ENCODE measurements at regions not wholly inside any gene's neighbourhood (a gene's known extent, or its start where the extent isn't known, plus 50 kb on each side); places are given as distances from the start of the nearest gene placed in this dataset.

DNA sequence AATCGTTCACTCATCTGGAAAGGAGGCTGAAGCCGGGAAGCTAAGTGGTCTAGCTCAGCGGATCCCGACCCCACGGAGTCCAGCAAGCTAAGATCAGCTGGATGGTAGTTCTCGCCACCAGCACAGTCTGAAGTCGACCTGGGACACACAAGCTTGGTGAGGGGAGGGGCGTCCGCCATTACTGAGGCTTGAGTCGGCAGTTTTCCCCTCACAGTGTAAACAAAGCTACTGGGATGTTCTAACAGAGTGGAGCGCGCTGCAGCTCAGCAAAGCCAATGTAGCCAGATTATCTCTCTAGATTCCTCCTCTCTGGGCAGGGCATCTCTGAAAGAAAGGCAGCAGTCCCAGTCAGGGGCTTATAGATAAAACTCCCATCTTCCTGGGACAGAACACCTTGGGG, 555.4 kb downstream of the BCOR start (continued):
- TF ChIP-seq, protein P1, sequence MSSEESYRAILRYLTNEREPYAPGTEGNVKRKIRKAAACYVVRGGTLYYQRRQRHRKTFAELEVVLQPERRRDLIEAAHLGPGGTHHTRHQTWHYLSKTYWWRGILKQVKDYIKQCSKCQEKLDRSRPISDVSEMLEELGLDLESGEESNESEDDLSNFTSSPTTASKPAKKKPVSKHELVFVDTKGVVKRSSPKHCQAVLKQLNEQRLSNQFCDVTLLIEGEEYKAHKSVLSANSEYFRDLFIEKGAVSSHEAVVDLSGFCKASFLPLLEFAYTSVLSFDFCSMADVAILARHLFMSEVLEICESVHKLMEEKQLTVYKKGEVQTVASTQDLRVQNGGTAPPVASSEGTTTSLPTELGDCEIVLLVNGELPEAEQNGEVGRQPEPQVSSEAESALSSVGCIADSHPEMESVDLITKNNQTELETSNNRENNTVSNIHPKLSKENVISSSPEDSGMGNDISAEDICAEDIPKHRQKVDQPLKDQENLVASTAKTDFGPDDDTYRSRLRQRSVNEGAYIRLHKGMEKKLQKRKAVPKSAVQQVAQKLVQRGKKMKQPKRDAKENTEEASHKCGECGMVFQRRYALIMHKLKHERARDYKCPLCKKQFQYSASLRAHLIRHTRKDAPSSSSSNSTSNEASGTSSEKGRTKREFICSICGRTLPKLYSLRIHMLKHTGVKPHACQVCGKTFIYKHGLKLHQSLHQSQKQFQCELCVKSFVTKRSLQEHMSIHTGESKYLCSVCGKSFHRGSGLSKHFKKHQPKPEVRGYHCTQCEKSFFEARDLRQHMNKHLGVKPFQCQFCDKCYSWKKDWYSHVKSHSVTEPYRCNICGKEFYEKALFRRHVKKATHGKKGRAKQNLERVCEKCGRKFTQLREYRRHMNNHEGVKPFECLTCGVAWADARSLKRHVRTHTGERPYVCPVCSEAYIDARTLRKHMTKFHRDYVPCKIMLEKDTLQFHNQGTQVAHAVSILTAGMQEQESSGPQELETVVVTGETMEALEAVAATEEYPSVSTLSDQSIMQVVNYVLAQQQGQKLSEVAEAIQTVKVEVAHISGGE (CRISPR knock-in tag; IDR thresholded peaks at IDR 0.05): no peak
- TF ChIP-seq MBD2 (IDR thresholded peaks at IDR 0.05; ENCODE audit: borderline replicate concordance, low read depth): no peak
- TF ChIP-seq, protein P2, sequence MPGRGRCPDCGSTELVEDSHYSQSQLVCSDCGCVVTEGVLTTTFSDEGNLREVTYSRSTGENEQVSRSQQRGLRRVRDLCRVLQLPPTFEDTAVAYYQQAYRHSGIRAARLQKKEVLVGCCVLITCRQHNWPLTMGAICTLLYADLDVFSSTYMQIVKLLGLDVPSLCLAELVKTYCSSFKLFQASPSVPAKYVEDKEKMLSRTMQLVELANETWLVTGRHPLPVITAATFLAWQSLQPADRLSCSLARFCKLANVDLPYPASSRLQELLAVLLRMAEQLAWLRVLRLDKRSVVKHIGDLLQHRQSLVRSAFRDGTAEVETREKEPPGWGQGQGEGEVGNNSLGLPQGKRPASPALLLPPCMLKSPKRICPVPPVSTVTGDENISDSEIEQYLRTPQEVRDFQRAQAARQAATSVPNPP (IDR thresholded peaks at IDR 0.05; ENCODE audit: borderline replicate concordance, insufficient read depth, insufficient read length): no peak
- TF ChIP-seq, protein P3, sequence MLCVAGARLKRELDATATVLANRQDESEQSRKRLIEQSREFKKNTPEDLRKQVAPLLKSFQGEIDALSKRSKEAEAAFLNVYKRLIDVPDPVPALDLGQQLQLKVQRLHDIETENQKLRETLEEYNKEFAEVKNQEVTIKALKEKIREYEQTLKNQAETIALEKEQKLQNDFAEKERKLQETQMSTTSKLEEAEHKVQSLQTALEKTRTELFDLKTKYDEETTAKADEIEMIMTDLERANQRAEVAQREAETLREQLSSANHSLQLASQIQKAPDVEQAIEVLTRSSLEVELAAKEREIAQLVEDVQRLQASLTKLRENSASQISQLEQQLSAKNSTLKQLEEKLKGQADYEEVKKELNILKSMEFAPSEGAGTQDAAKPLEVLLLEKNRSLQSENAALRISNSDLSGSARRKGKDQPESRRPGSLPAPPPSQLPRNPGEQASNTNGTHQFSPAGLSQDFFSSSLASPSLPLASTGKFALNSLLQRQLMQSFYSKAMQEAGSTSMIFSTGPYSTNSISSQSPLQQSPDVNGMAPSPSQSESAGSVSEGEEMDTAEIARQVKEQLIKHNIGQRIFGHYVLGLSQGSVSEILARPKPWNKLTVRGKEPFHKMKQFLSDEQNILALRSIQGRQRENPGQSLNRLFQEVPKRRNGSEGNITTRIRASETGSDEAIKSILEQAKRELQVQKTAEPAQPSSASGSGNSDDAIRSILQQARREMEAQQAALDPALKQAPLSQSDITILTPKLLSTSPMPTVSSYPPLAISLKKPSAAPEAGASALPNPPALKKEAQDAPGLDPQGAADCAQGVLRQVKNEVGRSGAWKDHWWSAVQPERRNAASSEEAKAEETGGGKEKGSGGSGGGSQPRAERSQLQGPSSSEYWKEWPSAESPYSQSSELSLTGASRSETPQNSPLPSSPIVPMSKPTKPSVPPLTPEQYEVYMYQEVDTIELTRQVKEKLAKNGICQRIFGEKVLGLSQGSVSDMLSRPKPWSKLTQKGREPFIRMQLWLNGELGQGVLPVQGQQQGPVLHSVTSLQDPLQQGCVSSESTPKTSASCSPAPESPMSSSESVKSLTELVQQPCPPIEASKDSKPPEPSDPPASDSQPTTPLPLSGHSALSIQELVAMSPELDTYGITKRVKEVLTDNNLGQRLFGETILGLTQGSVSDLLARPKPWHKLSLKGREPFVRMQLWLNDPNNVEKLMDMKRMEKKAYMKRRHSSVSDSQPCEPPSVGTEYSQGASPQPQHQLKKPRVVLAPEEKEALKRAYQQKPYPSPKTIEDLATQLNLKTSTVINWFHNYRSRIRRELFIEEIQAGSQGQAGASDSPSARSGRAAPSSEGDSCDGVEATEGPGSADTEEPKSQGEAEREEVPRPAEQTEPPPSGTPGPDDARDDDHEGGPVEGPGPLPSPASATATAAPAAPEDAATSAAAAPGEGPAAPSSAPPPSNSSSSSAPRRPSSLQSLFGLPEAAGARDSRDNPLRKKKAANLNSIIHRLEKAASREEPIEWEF (CRISPR knock-in tag; IDR thresholded peaks at IDR 0.05): no peak
- TF ChIP-seq, protein P4, sequence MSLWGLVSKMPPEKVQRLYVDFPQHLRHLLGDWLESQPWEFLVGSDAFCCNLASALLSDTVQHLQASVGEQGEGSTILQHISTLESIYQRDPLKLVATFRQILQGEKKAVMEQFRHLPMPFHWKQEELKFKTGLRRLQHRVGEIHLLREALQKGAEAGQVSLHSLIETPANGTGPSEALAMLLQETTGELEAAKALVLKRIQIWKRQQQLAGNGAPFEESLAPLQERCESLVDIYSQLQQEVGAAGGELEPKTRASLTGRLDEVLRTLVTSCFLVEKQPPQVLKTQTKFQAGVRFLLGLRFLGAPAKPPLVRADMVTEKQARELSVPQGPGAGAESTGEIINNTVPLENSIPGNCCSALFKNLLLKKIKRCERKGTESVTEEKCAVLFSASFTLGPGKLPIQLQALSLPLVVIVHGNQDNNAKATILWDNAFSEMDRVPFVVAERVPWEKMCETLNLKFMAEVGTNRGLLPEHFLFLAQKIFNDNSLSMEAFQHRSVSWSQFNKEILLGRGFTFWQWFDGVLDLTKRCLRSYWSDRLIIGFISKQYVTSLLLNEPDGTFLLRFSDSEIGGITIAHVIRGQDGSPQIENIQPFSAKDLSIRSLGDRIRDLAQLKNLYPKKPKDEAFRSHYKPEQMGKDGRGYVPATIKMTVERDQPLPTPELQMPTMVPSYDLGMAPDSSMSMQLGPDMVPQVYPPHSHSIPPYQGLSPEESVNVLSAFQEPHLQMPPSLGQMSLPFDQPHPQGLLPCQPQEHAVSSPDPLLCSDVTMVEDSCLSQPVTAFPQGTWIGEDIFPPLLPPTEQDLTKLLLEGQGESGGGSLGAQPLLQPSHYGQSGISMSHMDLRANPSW (CRISPR knock-in tag; IDR thresholded peaks at IDR 0.05): no peak
- no peak for TF ChIP-seq CBX5 (IDR thresholded peaks at IDR 0.05; ENCODE audit: borderline replicate concordance, low read depth)
- TF ChIP-seq HOXB6 (CRISPR knock-in tag; IDR thresholded peaks at IDR 0.05; ENCODE audit: borderline replicate concordance): no peak
- TF ChIP-seq CBX1 (IDR thresholded peaks at IDR 0.05; ENCODE audit: low read depth): no peak
- TF ChIP-seq ZNF76 (CRISPR knock-in tag; IDR thresholded peaks at IDR 0.05; ENCODE audit: borderline replicate concordance): no peak
- no peak for TF ChIP-seq SUPT5H (IDR thresholded peaks at IDR 0.05)
- no peak for TF ChIP-seq XRCC4 (IDR thresholded peaks at IDR 0.05; ENCODE audit: extremely low read depth, insufficient read depth, insufficient read length)
- TF ChIP-seq ZNF239 (CRISPR knock-in tag; IDR thresholded peaks at IDR 0.05): no peak
- TF ChIP-seq ZNF561 (CRISPR knock-in tag; conservative IDR thresholded peaks at IDR 0.05): no peak
- TF ChIP-seq POLR2AphosphoS2 (IDR thresholded peaks at IDR 0.05; ENCODE audit: low read length): no peak
- TF ChIP-seq FIP1L1 (IDR thresholded peaks at IDR 0.05; ENCODE audit: low read depth, low read length, poor library complexity, severe bottlenecking): no peak
